RPMI8226 (cell line): ENCODE measurements at regions not wholly inside any gene's neighbourhood (a gene's known extent, or its start where the extent isn't known, plus 50 kb on each side); places are given as distances from the start of the nearest gene placed in this dataset.
"Not testable (repeated sequence)": the region's sequence is repeated elsewhere in the genome, so short reads cannot be mapped to it uniquely, and the experiment has no call there.

Source experiments
- DNase-seq: peaks from one replicate; pipeline ENCODE4 v3.0.0-alpha.2; 2015

DNA sequence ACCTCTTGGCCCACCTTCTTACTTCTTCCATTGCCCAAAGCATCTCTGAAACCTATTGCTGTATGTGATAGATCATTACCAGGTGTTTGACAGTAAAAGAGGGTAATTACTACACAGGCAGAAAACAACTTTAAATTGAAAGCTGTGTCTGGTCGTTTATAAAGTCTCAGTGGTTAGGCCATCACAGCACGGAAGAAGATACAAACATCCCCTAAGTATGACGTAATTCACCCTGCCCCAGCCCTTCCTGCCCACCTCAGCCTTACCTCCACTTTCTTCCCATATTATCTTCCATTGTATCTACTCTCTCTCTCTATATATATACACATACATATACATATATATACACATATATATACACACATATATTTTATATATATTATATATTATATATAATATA, 805.8 kb upstream of the PABPC4L start:
- no peak for DNase-seq

DNA sequence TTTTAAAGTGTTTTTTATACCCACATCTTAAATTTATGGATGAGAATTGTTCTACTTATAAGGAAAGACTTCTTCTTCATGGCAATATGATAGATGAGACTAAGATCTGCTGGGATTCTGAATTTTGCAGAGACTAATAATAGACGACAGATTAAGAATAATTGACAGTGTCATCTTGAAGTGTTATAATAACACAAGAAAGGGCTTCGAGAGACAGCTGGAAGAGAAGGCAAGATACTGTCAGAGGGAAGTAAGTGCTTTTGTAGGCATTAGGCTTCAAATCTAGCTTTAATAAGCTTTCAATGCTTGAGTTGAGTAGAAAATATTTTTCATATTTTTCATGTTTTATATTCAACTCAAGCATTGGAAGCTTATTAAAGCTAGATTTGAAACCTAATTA, 797.6 kb upstream of the PABPC4L start:
- DNase-seq = no peak

DNA sequence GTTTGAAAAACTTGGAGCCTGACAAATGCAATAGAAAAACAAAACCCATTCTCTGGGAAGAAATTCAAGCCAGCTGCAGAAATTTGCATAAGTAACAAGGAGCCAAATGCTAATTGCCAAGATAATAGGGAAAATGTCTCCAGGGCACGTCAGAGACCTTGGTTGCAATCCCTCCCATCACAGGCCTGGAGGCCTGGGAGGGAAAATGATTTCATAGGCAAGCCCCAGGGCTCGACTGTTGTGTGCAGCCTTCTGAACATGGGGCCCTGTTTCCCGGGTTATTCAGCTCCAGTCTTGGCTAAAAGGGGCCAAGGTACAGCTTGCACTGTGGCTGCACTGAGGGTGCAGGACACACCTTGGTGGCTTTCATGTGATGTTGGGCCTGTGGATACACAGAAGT, 760.4 kb upstream of the PABPC4L start:
- no peak for DNase-seq

DNA sequence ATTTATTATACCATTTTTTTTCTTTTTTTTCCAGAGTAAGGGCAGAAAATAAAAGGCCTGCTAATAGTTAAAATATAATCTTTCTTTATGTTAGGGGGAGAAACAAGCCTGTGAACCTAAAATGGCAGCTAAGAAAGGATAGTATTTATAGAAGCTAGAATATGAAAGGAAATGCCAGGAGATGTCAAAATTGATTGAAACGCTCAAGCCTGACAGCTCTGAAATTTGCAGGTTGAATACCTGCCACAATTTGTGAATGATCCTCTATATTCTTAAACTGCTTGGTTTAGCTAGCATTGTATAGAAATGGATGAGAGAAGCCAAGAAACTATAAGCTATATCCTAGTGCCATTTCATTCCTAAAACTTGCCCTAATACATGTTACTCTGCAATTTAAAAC, 757.3 kb upstream of the PABPC4L start:
- no peak for DNase-seq

DNA sequence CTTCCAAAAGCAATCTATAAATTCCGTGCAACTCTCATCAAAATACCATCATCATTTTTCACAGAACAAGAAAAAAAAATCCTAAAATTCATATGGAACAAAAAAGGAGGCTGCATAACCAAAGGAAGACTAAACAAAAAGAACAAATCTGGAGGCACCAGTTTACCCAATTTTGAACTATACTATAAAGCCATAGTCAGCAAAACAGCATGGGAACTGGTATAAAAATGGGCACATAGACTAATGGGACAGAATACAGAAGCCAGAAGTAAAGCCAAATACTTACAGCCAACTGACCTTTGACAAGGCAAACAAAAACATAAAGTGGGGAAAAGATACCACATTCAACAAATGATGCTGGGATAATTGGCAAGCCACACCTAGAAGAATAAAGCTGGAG, 753.5 kb upstream of the PABPC4L start:
- no peak for DNase-seq

DNA sequence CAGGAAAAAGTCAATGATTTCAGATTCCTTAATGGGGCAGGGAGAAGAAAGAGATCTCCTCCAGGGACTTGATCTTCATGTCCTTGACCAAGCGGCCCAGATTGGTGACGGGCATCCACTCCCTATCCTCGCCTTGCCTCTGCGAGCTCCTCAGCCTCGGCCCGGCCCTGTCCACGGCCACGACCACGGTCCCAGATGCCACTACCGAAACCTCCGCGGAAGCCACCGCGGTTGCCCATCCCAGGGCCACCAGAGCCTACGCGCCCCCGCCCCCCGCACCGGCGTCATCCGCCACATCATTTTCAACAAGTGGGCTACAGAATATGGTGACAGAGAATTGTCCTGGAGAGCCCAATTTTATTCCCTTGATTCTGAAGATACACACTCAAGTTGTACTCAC, 751.2 kb upstream of the PABPC4L start:
- no peak for DNase-seq

DNA sequence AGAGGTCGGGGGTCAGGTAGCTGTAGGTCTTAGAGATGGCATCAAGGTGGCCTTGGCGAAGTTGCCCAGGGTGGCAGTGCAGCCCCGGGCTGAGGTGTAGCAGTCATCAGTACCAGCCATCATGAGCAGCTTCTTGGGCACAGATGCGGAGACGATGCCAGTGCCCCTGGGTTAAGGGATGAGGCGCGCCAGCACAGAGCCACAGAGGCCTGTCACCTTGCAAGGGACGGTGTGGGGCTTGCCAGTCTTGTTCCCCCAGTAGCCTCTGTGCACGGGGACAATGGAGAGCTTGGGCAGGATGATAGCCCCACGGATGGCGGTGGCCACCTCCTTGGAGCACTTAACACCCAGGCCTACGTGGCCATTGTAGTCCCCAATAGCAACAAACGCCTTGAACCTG, 750.7 kb upstream of the PABPC4L start:
- DNase-seq = no peak

DNA sequence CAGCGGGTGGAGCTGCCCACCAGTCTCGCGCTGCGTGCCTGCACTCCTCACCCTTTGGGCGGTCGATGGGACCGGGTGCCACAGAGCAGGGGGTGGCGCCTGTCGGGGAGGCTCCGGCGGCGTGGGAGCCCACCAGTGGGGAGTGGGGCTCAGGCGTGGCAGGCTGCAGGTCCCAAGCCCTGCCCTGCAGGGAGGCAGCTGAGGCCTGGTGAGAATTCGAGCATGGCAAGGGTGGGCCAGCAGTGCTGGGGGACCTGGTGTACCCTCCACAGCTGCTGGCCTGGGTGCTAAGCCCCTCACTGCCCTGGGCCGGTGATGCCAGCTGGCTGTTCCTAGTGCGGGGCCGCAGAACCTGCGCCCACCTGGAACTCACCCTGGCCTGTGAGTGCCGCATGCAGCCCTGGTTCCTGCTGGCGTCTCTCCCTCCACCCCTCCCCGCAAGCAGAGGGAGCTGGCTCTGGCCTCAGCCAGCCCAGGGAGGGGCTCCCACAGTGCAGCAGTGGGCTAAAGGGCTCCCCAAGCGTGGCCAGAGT, 746.6 kb upstream of the PABPC4L start:
- DNase-seq = no peak

DNA sequence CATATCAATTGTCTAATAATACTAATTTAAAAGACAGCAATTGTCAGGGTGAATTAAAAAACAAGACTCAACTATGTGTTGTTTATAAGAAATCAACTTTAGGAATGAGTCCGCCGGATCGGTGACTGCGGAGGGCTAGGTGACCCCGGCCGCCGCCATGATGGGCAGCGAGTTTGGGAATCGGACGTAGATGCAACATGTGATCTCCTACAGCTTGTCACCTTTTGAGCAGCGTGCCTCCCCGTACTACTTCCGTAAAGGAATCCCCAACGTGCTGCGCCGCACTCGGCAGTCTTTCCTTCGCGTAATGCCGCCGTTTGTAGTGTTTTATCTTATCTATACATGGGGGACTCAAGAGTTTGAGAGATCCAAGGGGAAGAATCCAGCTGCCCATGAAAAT, 742.5 kb upstream of the PABPC4L start:
- no peak for DNase-seq

DNA sequence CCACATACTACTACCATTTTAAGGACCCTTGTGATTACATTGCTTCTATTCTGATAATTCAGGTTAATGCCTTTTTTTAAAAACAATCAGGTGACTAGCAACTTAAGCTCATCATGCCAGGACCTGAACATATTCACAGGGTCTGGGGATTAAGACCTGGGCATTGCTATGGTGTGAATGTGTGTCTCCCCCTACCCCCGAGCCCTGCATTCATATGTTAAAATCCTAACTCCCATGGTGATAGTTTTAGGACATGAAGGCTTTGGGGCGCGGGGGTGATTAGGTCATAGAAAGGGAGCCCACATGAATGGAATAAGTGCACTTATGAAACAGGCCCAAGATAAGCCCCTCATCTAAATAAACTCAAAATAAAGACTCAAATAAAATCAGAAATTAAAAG, 734.4 kb upstream of the PABPC4L start:
- no peak for DNase-seq

DNA sequence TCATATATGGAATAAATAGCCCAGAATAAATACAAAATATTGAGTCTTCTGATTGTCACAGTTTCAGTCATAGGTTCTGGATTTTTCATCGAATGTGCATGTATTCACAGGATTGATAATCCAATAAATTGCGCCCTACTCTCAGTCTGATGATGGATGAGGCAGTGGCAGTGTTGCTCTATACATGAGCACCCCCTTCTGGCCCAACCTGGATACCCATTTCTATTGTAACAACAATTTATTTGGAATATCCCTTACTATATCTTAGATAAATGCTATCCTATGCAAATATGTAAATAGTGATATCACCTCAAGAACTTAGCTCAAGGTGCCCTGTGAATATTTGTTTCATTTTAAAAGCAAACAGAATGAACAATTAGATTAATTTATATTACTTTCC, 733.7 kb upstream of the PABPC4L start:
- no peak for DNase-seq

DNA sequence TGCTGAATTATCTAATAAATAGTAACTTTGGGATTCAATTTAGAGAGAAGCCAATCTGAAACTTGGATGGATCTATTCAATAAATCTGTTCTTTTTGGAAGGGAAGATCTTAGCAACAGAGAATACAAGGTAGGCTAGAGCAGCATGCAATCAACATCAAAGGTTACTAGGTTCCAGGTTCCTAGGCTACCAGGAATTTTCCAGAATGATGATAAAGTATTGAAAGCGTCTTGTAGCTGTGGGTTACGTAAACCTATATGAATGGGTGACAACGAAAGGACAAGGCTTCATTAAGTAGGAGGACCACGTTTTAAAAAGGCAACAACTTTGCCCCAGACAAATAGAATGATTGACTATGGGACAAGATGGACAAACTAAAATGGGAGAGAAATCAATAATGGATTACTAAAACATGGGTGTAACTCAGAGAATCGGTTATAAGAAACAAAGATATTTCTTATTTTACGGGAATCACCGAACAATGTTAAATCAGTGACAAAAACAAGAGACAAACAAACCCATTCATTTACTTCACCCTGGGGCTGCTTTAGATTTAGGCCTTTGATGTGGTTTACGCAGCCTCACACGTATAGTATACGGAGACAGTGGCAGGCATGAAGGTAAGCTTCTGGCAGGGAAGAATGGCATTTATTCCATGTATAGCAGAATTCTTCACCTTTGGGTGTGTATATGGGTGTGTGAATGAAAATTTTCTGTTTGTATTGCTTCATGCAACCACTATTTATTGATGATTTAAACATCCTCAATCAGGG, 732.6 kb upstream of the PABPC4L start:
- DNase-seq = no peak

DNA sequence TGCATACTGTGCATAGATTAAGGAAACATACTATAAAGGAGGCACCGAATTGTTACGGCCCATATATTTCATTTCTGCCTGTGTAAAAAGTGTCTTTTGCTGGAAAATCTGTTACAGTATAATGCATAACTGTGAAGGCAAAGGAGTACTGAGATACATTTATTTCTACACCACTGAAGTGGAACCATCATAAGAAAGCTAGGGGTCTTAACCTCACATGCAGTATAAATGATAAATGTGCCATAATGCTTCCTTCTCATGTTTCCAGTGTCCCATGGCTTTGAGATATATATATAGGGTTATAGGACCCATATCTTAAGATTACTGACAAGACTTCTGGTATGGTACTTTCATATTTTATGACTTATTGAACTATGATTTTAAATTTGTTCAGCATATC, 713.8 kb upstream of the PABPC4L start:
- no peak for DNase-seq

DNA sequence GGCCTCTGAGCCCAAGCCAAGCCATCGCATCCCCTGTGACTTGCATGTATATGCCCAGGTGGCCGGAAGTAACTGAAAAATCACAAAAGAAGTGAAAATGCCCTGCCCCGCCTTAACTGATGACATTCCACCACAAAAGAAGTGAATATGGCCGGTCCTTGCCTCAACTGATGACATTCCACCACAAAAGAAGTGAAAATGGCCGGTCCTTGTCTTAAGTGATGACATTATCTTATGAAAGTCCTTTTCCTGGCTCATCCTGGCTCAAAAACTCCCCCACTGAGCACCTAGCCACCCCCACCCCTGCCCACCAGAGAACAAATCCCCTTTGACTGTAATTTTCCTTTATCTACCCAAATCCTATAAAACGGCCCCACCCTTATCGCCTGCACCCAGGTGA, 712.7 kb upstream of the PABPC4L start:
- not testable (repeated sequence) for DNase-seq

DNA sequence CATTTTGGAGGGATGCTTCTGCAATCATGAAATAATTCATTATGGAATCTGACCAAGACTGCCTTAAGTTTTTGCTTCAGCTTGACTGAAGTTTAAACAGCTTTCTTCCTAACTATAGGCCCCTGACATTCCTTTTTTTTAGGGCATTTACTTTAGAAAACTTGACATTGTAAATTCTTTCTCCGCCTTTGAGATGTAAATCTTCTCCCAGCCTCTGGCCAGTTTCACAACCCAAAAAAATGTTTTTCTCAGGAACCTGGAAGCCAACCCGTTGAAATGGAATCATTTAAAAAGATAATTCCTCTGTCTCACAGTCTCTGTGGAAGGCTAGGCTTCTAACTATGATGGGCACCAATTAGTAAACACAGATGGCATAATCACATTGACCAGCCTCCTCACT, 710.4 kb upstream of the PABPC4L start:
- no peak for DNase-seq

DNA sequence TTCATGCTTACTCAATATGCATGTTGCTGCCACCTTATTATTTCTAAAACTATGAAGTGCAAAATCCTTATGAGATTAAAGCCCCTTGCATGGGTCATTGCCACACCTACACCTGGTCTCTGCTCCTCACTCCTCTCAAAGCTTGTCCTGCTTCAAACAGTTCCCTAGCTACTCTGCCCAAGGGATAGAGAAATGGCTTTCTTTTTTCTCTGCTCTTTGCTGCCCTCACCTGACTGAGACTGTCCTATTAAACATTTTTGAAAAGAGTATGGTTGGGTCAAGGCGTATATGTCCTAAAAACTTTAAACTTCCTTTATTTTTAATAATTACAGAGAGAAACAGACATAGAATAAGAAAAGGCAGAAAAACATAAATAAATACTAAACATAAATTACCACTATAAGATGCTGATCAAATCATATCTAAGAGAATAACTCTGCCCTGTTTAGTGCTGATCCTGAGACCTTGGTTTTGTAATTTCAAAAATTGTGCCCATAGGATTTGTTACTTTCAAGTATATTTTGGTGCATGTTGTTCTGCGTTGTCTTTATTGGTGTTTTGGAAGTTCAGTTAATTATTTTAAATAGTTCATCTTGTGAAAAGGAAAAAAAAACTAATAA, 704.9 kb upstream of the PABPC4L start:
- no peak for DNase-seq

DNA sequence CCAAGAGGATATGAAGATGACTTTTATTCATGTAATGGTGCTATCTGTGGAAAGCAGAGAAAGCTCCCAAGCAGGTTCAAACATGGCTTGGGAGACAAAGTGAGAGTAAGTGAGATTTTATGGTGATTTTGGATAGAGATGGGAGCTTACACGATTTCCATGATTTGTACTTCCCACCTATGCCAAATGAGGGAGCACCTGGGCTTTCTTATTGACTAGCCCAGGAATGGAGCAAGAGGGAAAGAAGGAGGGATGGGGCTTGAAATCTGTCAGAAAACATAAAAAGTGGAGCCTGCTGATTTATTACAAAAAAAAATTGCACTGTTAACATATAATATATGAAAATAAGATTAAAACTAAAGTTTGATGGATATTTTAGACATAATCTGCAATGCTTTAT, 703.5 kb upstream of the PABPC4L start:
- DNase-seq = no peak

DNA sequence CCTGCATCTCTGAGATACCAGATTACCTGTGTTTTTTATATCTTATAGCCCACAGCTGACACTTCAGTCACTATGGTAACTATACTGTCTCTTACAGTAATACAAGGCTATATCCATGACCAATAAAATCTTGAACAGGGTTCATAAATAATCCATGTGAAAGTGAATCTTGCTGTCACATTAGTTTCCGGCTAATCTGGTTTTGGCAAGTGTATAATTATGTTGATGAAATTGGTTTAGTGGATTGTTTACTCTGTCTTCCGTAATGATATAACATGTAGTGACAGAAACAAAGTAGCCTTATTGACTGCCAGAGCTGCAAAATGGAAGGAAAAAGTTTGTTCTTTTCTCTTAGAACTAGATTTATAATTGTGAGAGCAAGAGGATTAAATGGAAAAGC, 686.6 kb upstream of the PABPC4L start:
- no peak for DNase-seq

DNA sequence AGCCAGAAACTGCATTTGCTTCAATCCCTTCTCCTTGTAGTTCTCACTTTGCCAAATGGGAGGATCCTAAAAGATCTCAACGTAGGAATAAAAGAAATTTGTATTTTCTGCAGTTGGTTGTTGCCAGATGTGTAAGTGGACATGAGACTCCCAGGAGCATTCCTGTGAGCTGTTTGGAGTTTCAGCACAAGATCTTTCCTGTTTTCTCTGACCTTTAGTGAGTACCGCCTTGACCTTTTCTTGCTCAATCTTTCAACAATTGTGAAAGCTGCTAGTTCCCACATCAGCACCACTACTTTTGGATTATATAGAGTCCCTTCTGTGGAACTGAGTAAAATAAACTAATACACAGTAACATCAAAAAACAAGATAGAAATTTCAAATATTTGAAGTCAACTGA, 683.8 kb upstream of the PABPC4L start:
- DNase-seq = no peak

DNA sequence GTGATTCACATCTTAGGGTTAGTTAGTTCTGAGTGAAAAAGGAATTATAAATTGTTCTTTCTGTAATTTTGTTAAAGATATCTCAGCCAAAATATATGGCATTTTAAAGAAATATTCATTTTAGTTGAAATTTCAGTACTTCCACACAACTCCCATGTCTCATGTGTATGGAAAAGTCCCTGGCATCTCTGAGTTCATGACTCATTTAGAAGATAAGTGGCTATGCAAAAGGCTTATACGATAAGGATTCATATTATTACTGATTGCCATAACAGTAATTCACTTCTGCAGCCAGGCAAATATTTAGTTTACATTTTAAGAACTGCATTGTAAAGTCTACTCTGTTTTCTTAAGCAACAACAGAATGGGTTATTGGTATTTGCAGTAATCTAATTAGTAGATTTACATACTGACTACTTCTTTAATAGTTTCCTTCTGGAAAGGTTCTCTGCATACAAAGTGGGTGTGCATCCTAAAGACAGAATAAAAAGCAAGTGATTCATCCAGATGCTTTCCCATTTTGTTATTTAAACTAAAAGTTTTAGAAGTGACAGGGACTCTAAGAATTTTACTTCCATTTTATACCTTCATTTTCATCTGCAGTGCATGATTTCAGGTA, 682.4 kb upstream of the PABPC4L start:
- DNase-seq = no peak

DNA sequence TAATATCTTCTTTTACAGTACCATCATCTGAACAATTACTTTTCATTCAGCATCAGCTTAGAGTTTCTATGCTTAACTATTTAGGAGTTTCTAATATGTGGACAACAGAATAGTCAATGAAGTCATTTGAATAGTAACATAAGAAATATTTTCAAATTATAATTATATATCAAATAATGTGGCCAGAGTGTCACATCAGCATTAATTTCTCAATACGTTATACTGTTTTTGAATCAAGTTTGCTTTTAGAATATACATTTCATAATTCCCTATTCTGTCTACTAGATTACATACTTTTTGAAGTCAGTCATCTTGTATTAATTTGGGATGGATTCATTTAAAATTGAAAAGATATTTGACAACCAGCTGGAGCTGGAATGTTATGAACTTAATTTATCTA, 677.4 kb upstream of the PABPC4L start:
- no peak for DNase-seq

DNA sequence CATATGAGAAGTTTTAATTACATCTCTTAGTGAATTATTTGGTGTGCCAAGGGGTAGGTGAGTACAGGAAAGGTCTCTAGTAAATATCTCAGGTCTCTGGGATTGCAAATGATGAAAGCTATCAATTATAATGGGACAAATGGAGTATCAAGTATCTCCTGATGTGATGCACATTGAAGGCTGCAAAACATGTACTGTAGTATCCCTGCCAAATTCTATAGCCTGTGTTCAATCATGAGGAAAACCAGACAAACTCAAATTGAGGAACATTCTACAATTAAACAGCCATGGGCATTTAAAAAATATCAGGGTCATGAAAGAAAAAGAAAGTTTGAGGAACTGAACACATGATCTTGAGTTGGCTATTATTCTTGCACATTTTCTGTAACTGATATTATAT, 665.4 kb upstream of the PABPC4L start:
- DNase-seq = no peak

DNA sequence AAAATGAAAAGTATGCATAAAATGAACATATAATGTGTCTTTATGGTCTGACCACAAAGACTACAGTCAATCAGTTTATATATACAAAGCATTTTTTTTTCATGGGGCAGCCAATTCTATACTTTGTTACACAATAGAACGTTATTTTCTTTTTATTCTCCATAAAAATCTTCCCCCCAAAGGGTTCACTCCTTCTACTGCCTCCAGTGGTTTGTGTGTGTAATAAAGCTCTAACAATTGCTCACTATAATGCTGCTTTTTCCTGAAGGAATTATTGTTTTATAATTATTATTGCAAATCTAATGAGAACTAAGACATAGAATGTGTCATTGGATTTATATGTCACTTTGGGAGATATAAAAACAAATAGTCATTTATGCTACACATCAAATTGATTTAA, 664.1 kb upstream of the PABPC4L start:
- DNase-seq = no peak

DNA sequence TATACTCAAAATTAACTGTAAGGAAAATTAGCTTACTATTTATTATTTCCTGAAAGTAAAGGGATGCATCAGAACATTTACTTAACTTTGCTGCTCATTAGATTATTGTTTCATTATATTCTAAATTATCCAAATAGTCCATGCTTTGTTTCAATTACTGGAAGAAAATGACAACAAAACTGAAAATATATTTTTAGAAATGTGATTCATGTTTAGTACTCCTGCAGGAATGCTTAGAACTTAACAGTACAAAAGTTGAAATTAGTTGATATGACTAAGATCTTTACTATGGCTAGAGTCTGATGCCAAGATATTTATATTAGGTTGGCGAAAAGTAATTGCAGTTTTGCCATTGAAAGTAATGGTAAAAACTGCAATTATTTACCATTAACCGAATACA, 660.5 kb upstream of the PABPC4L start:
- no peak for DNase-seq
